Heart left ventricle (tissue), 16 donors: ENCODE measurements at regions not wholly inside any gene's neighbourhood (a gene's known extent, or its start where the extent isn't known, plus 50 kb on each side); places are given as distances from the start of the nearest gene placed in this dataset.

ENCODE experiments used
- ATAC-seq, 4 donors: fragments of 200-7000 bp; cut with Tn5 transposase; one replicate each; pipeline ENCODE4 v1.9.1; 2020 to 2022; ENCODE audit warnings: moderate library complexity in 4 of 4, mild to moderate bottlenecking in 3 of 4, moderate number of reproducible peaks in 1 of 4
- DNase-seq, 5 donors: peaks; one replicate each; pipeline ENCODE4 v3.0.0-alpha.2; 2020
- H3K27ac ChIP-seq, 12 donors: fragments of 200-600 bp; sonication (generic) in 4 of 12; one replicate each; pipeline versions ENCODE4 v1.5.0 to v1.8.0; 2016 to 2022; ENCODE audit warnings: mild to moderate bottlenecking in 2 of 12
- H3K27me3 ChIP-seq, 9 donors: fragments of 200-600 bp; sonication (generic) in 2 of 9; one replicate each; pipeline versions ENCODE4 v1.5.1 to v1.8.0; 2016 to 2022; ENCODE audit warnings: mild to moderate bottlenecking in 3 of 9
- H3K36me3 ChIP-seq, 9 donors: fragments of 200-600 bp; sonication (generic) in 2 of 9; one replicate each; pipeline versions ENCODE4 v1.5.0 to v1.8.0; 2018 to 2022; ENCODE audit warnings: mild to moderate bottlenecking in 2 of 9
- H3K4me1 ChIP-seq, 12 donors: fragments of 200-600 bp; sonication (generic) in 4 of 12; one replicate each; pipeline versions ENCODE4 v1.5.0 to v1.8.0; 2016 to 2022; ENCODE audit warnings: mild to moderate bottlenecking in 3 of 12
- H3K4me3 ChIP-seq, 12 donors: fragments of 200-600 bp; sonication (generic) in 4 of 12; one replicate each; pipeline versions ENCODE4 v1.5.0 to v1.8.0; 2017 to 2022; ENCODE audit warnings: mild to moderate bottlenecking in 9 of 12, moderate library complexity in 4 of 12
- H3K9me3 ChIP-seq, 12 donors: fragments of 200-600 bp; sonication (generic) in 4 of 12; one replicate each; pipeline versions ENCODE4 v1.5.0 to v1.8.0; 2016 to 2022; ENCODE audit warnings: mild to moderate bottlenecking in 1 of 12
- CTCF ChIP-seq, 12 donors: fragments of 200-600 bp; sonication (generic) in 4 of 12; IDR thresholded peaks; one replicate each; pipeline versions ENCODE4 v1.5.0 to v1.8.0; 2018 to 2022; ENCODE audit warnings: antibody characterized with exemption in 12 of 12, mild to moderate bottlenecking in 5 of 12
- POLR2A ChIP-seq, 2 donors: fragments of 450-650 bp; IDR thresholded peaks; one replicate each; pipeline ENCODE4 v1.6.1; 2017; ENCODE audit warnings: antibody characterized with exemption in 2 of 2, mild to moderate bottlenecking in 2 of 2, moderate library complexity in 2 of 2
- WGBS, 4 donors: extraction: QIAGEN DNeasy Blood & Tissue Kit in 2 of 4; methylation state at CpG; one replicate each; pipeline versions ENCODE4 v1.1.5 to v1.1.7; 2013 to 2018; 5-methylcytosine and 5-hydroxymethylcytosine counted together
- intact Hi-C, 10 donors: fragments of 100-400 bp; cut with DNase I; formaldehyde crosslinking; loops; one replicate each; pipeline versions ENCODE4 v1.11.1 to v1.14.2; 2022
- donor health status: ischemic (EF 13 %, LVEDD 7.1; RV severe dilation, severe dysfunction).
- donor health status: healthy with polysubstance abuse.
- donor health status: DM: no; HTN: yes; CAD: no.
- donor health status: DM: no; HTN: no; CAD: no.
- donor health status: ischemic (EF 25% LVEDD 6.9; RV normal size, moderate dysfunction).
- donor health status: ischemic (EF 25% LVEDD 5.7; RV mildly dilated, moderate dysfunction).
- donor health status: healthy.
- donor health status: DM: yes; HTN: yes; CAD: no.
- donor health status: ischemic (EF 35%, LVEDD 5.7; RV mildly dilated, moderate dysfunction).
- donor health status: nonischemic (EF 11% LVEDD 7.7; RV severe dilation, severe dysfunction).
- donor health status: DM: yes; HTN: yes; CAD: no.
- donor health status: PGD.
- donor health status: ischemic (EF 29% LVEDD 5.4; RV normal size, mild dysfunction).
- donor health status: nonischemic (EF 23%, LVEDD 6.1; RV moderate dilation, normal function).

DNA sequence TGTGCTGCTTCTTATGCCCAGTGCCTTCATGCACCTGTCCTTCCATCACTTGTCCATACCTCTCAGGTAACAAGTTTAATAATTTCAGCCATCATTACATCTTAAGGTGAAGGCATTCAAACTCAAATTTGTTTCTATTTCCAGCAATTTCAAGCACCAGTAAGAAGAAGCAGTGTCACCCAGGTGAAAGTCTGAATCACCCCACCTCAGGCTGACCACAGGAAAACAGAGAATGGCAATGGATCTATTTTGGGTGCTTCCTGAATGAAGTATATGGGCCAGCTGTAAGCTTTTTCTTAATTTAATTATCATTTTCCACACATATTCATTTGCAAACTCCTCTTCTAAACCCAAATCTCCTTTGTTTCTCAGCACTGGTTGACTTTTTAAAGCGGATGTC is 372.7 kb upstream of the SOX11 start:
- no peak overlapping the region for H3K4me3 ChIP-seq
- ATAC-seq, result no peak

GRCh38 chr2:5322396-5322795 is 369.8 kb upstream of the SOX11 start:
- WGBS, 4 donors, result 60 to 67% (median 64%) methylated on average over 4 of the region's 4 CpGs
- no peak for TF ChIP-seq POLR2A (IDR thresholded peaks at IDR 0.05)
- no peak for TF ChIP-seq CTCF (IDR thresholded peaks at IDR 0.05)
- no peak overlapping the region for H3K27ac ChIP-seq
- intact Hi-C loops, result no loop called here
- no peaks in the 10 kb centered on the region for H3K4me1 ChIP-seq
- no peaks in the 10 kb centered on the region for H3K9me3 ChIP-seq
- H3K27me3 ChIP-seq, result peaks cover 0 to 4% (median 0%) of the 10 kb centered on the region in 9 donors
- no peak for ATAC-seq
- H3K4me3 ChIP-seq, result no peak overlapping the region
- no peak for DNase-seq
- no peaks in the 10 kb centered on the region for H3K36me3 ChIP-seq

More for the DNA sequence above, 372.7 kb upstream of the SOX11 start:
- Histone ChIP-seq H3K9me3 (no peaks in the 10 kb centered on the region), H3K27me3 (peaks cover 0 to 4% (median 0%) of the 10 kb centered on the region in 9 donors), H3K4me1 (no peaks in the 10 kb centered on the region), H3K36me3 (no peaks in the 10 kb centered on the region), H3K27ac (no peak overlapping the region)
- intact Hi-C loops, result no loop called here
- no peak for DNase-seq
- WGBS, 4 donors, result 94 to 96% (median 94%) methylated on average over 1 of the region's 1 CpG
- TF ChIP-seq CTCF (IDR thresholded peaks at IDR 0.05) (no peak), POLR2A (IDR thresholded peaks at IDR 0.05) (no peak)

- H3K4me3 ChIP-seq, result no peak overlapping the region
- no peak for ATAC-seq
- no peak for TF ChIP-seq CTCF (IDR thresholded peaks at IDR 0.05)
- TF ChIP-seq POLR2A (IDR thresholded peaks at IDR 0.05), result no peak
- no peaks in the 10 kb centered on the region for H3K27me3 ChIP-seq
- DNase-seq, result peak in 1 of 5 donors; percentile 22
- H3K4me1 ChIP-seq, result no peaks in the 10 kb centered on the region
- intact Hi-C loops, result no loop called here
- H3K36me3 ChIP-seq, result no peaks in the 10 kb centered on the region
- WGBS, 4 donors, result 89 to 95% (median 92%) methylated on average over 23 of the region's 23 CpGs
- no peak overlapping the region for H3K27ac ChIP-seq
- no peaks in the 10 kb centered on the region for H3K9me3 ChIP-seq
These were observed 366.7 kb upstream of the SOX11 start for GRCh38 chr2:5325523-5325922.

DNA sequence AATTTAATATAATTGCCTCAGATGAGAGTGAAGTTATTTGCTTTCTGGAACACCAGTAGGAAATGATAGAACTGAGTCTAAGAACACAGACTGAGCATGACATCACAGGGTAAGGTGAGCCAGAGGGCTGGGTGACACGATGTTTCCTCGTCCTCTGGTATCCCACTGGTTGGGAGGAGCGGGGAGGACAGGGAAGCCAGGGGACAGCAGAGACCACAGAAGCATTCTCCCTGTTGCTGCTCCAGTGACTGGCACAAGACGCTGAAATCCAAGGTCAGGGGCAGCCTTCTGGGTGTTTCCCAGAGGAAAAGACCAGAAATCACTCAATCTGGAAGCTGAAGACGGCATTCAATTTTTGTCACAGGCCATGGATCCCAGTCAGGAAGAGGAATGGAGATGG is 363.4 kb upstream of the SOX11 start:
- WGBS, 4 donors, result 47 to 61% (median 55%) methylated on average over 5 of the region's 5 CpGs
- no peak for TF ChIP-seq CTCF (IDR thresholded peaks at IDR 0.05)
- no peak for TF ChIP-seq POLR2A (IDR thresholded peaks at IDR 0.05)
- intact Hi-C loops, result no loop called here
- ATAC-seq (no peak), DNase-seq (no peak)
- H3K27ac ChIP-seq, result no peak overlapping the region
- no peaks in the 10 kb centered on the region for H3K4me1 ChIP-seq
- no peaks in the 10 kb centered on the region for H3K27me3 ChIP-seq
- H3K9me3 ChIP-seq, result no peaks in the 10 kb centered on the region
- H3K4me3 ChIP-seq, result no peak overlapping the region
- H3K36me3 ChIP-seq, result no peaks in the 10 kb centered on the region
